Stomach (tissue), 8 donors: ENCODE measurements at regions not wholly inside any gene's neighbourhood (a gene's known extent, or its start where the extent isn't known, plus 50 kb on each side); places are given as distances from the start of the nearest gene placed in this dataset.
A peak's percentile ranks its signal among the peaks of the same experiment; 100 is the strongest.

Source experiments
- DNase-seq, 2 donors: peaks; one replicate each; pipeline versions ENCODE4 v3.0.0 to v3.0.0-alpha.2; 2013 to 2019
- H3K27ac ChIP-seq, 5 donors: fragments of 200-600 bp in 4 of 5; sonication (generic) in 4 of 5; one replicate each; pipeline ENCODE4 v1.5.1; 2013 to 2019; ENCODE audit warnings: mild to moderate bottlenecking in 1 of 5, moderate library complexity in 1 of 5
- H3K27me3 ChIP-seq, 3 donors: fragments of 200-600 bp; sonication (generic); one replicate each; pipeline ENCODE4 v1.5.1; 2017 to 2019; ENCODE audit warnings: mixed run types in 1 of 3
- H3K36me3 ChIP-seq, 4 donors: fragments of 200-600 bp; sonication (generic); 1 replicate in 3 of 4; 2 replicates in 1 of 4; pipeline ENCODE4 v1.5.1; 2016 to 2019
- H3K4me1 ChIP-seq, 4 donors: fragments of 200-600 bp; sonication (generic); one replicate each; pipeline ENCODE4 v1.5.1; 2016 to 2019
- H3K4me3 ChIP-seq, 4 donors: fragments of 200-600 bp; sonication (generic) in 3 of 4; one replicate each; pipeline ENCODE4 v1.5.1; 2016 to 2019; ENCODE audit warnings: mild to moderate bottlenecking in 1 of 4
- H3K9me3 ChIP-seq, 4 donors: fragments of 200-600 bp; sonication (generic); one replicate each; pipeline ENCODE4 v1.5.1; 2016 to 2019
- EP300 ChIP-seq: sonication (generic); formaldehyde crosslinking; IDR thresholded peaks from one replicate; pipeline ENCODE4 v1.6.1; 2017; ENCODE audit warnings: antibody characterized with exemption
- POLR2A ChIP-seq, 4 donors: fragments of 450-650 bp; IDR thresholded peaks; one replicate each; pipeline ENCODE4 v1.6.1; 2016; ENCODE audit warnings: antibody characterized with exemption in 4 of 4, control low read depth in 2 of 4, mild to moderate bottlenecking in 1 of 4, moderate library complexity in 1 of 4
- POLR2AphosphoS5 ChIP-seq, 3 donors: sonication (generic); formaldehyde crosslinking; IDR thresholded peaks; one replicate each; pipeline ENCODE4 v1.6.1; 2016; ENCODE audit warnings: antibody characterized with exemption in 3 of 3
- WGBS, 5 donors: extraction: QIAGEN DNeasy Blood & Tissue Kit in 3 of 5; methylation state at CpG; one replicate each; pipeline versions ENCODE4 v1.1.5 to v1.1.7; 2013 to 2018; 5-methylcytosine and 5-hydroxymethylcytosine counted together
- intact Hi-C: fragments of 100-400 bp; cut with DNase I; formaldehyde crosslinking; loops from one replicate; pipeline ENCODE4 v1.15.1; 2023; ENCODE audit warnings: low total_unique reads
- TF ChIP-seq, protein P1 (sequence below), 7 experiments: fragments of 450-650 bp in 4 of 7; fragments of 200-600 bp in 3 of 7; sonication (generic) in 3 of 7; IDR thresholded peaks; one replicate each; pipeline ENCODE4 v1.5.1; 2016 to 2019; ENCODE audit warnings: antibody characterized with exemption in 7 of 7, control low read depth in 2 of 7, mild to moderate bottlenecking in 1 of 7
- donor health status: healthy with polysubstance abuse.
- donor health status: Bipolar disorder and iron deficiency.
- donor health status: healthy.

DNA sequence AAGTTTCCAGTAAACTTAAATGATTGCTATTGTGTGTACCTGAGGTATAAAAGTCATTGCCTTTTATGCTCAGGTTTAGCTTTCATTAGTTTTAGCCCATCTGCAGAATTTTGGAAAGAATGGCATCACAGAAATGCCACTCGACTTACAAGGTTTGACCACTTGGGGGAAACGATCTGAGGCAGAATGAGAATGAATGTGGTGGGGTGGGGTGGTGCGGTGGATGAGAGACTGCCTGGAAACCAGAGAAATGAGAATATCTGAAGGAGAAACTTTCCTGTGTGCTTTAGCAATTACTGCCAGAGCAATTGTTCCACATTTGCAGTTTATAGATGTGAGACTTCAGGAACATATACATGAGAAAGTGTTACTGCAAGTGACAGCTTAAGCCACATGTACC is 225.4 kb upstream of the PDE3A start:
- Histone ChIP-seq H3K27me3 (no peaks in the 10 kb centered on the region), H3K9me3 (no peaks in the 10 kb centered on the region), H3K4me3 (no peak overlapping the region), H3K4me1 (peaks cover 0 to 6% (median 0%) of the 10 kb centered on the region in 4 donors), H3K27ac (no peak overlapping the region), H3K36me3 (no peaks in the 10 kb centered on the region)
- no peak for TF ChIP-seq EP300
- TF ChIP-seq, protein P1, sequence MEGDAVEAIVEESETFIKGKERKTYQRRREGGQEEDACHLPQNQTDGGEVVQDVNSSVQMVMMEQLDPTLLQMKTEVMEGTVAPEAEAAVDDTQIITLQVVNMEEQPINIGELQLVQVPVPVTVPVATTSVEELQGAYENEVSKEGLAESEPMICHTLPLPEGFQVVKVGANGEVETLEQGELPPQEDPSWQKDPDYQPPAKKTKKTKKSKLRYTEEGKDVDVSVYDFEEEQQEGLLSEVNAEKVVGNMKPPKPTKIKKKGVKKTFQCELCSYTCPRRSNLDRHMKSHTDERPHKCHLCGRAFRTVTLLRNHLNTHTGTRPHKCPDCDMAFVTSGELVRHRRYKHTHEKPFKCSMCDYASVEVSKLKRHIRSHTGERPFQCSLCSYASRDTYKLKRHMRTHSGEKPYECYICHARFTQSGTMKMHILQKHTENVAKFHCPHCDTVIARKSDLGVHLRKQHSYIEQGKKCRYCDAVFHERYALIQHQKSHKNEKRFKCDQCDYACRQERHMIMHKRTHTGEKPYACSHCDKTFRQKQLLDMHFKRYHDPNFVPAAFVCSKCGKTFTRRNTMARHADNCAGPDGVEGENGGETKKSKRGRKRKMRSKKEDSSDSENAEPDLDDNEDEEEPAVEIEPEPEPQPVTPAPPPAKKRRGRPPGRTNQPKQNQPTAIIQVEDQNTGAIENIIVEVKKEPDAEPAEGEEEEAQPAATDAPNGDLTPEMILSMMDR (IDR thresholded peaks at IDR 0.05): no peak
- no peak for TF ChIP-seq POLR2A (IDR thresholded peaks at IDR 0.05)
- no peak for TF ChIP-seq POLR2AphosphoS5 (IDR thresholded peaks at IDR 0.05)
- peak in 1 of 2 donors; percentile 21 for DNase-seq
- intact Hi-C loops: no loop called here
- 36 to 48% (median 41%) methylated on average over 3 of the region's 3 CpGs for WGBS, 5 donors

DNA sequence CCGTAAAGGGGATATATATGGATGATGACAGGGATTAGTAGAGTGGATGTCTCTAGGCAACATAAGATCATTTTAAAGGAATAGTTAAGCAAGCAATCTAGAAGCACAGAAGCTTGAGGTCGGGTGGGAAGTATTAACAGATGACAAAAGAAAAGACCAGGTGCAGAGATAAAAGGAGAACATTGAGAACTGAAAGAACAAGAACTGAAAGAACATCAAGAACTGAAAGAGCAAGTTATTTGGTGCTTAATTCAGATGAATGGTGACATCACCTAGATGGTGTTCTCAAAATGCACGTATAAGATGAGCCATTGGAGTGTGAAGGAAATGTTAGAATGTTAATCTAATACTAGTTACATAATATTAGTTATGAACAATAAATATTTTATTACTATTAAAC is 224.0 kb upstream of the PDE3A start:
- H3K9me3 ChIP-seq: no peaks in the 10 kb centered on the region
- no peak overlapping the region for H3K4me3 ChIP-seq
- 57 to 72% (median 67%) methylated on average over 3 of the region's 3 CpGs for WGBS, 5 donors
- H3K27me3 ChIP-seq: no peaks in the 10 kb centered on the region
- no peak for DNase-seq
- peaks cover 0 to 6% (median 0%) of the 10 kb centered on the region in 4 donors for H3K4me1 ChIP-seq
- no peaks in the 10 kb centered on the region for H3K36me3 ChIP-seq
- H3K27ac ChIP-seq: no peak overlapping the region
- intact Hi-C loops: no loop called here
- no peak for TF ChIP-seq EP300
- TF ChIP-seq, protein P1 (IDR thresholded peaks at IDR 0.05): no peak
- no peak for TF ChIP-seq POLR2AphosphoS5 (IDR thresholded peaks at IDR 0.05)
- TF ChIP-seq POLR2A (IDR thresholded peaks at IDR 0.05): no peak

DNA sequence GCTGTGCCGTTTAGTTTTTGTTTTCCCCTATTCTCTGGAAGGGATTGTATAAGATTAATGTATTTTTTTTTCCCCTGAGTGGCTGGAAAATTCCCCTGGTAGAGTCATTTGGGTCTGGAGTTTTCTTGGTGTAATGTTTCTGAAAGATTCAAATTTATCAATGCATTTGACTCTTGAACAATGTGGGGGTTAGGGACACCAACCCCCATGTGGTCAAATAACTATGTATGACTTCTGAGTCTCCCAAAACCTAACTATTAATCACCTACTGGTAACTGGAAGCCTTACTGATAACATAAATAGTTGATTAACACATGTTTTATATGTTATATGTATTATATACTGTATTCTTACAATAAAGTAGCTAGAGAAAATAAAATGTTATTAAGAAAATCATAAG is 220.1 kb upstream of the PDE3A start:
- Histone ChIP-seq H3K4me3 (no peak overlapping the region), H3K9me3 (no peaks in the 10 kb centered on the region), H3K4me1 (peaks cover 0 to 2% (median 0%) of the 10 kb centered on the region in 4 donors), H3K27ac (no peak overlapping the region), H3K27me3 (no peaks in the 10 kb centered on the region), H3K36me3 (no peaks in the 10 kb centered on the region)
- DNase-seq: no peak
- no peak for TF ChIP-seq POLR2A (IDR thresholded peaks at IDR 0.05)
- no peak for TF ChIP-seq EP300
- 58 to 79% (median 71%) methylated on average over 1 of the region's 1 CpG for WGBS, 5 donors
- intact Hi-C loops: no loop called here

DNA sequence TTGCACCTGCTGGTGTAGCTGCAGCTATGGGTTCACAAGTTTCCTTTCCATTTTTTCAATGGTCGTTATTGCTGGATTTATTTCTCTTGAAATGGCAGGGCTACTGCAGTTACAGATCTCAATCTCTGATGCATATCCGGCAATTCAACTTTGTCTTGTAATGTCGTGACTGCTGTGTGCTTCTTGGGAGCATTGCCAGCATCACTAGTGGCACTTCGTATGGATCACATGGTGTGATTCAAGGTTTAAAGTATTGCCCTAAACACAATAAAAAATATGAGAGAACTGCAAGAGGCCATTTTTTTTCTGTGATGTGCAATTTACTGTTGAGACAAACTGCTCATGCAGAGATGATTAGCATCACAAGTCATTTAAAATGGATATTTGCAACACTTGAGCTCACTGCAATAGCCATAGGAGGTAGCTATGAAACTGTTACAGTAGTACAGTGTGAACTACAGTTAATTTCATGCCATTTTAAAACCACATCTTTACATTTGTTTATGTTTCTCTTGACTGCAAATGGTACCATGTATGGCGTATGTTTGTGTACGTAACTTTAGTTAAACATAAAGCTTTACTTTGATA is 217.4 kb upstream of the PDE3A start:
- intact Hi-C loops: no loop called here
- DNase-seq: peak in 1 of 2 donors; percentile 17
- H3K27me3 ChIP-seq: no peaks in the 10 kb centered on the region
- H3K4me3 ChIP-seq: no peak overlapping the region
- no peaks in the 10 kb centered on the region for H3K4me1 ChIP-seq
- H3K27ac ChIP-seq: no peak overlapping the region
- TF ChIP-seq POLR2A (IDR thresholded peaks at IDR 0.05) (no peak), POLR2AphosphoS5 (IDR thresholded peaks at IDR 0.05) (no peak), EP300 (no peak)
- TF ChIP-seq, protein P1 (IDR thresholded peaks at IDR 0.05): no peak
- 74 to 79% (median 77%) methylated on average over 6 of the region's 6 CpGs for WGBS, 5 donors
- no peaks in the 10 kb centered on the region for H3K36me3 ChIP-seq
- H3K9me3 ChIP-seq: no peaks in the 10 kb centered on the region

DNA sequence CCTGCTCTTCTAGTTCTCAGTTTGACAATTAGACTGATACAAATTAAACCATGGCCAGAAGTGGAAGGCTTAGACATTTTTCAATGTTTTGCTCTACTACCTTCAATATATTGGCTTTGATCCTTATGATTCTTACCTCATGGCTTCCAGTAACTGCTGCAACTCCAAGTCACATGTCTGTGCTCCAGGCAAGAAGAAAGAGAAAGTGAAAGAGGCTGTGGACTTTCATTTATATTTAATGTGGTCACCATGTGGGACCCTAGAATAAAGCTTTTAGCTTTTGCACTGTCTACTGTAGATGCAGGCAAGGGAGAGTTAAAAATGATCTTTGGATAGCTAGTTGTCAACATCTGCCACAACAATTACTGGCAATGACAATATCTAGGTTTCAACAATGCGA is 214.3 kb upstream of the PDE3A start:
- Histone ChIP-seq H3K9me3 (no peaks in the 10 kb centered on the region), H3K4me1 (no peaks in the 10 kb centered on the region), H3K36me3 (no peaks in the 10 kb centered on the region), H3K27ac (no peak overlapping the region), H3K27me3 (no peaks in the 10 kb centered on the region), H3K4me3 (no peak overlapping the region)
- intact Hi-C loops: no loop called here
- DNase-seq: no peak
- 81 to 94% (median 93%) methylated on average over 1 of the region's 1 CpG for WGBS, 5 donors
- TF ChIP-seq EP300 (no peak), POLR2AphosphoS5 (IDR thresholded peaks at IDR 0.05) (no peak), POLR2A (IDR thresholded peaks at IDR 0.05) (no peak)
- TF ChIP-seq, protein P1 (IDR thresholded peaks at IDR 0.05): no peak
